RPMI7951 (cell line): ENCODE measurements at regions not wholly inside any gene's neighbourhood (a gene's known extent, or its start where the extent isn't known, plus 50 kb on each side); places are given as distances from the start of the nearest gene placed in this dataset.
"Not testable (repeated sequence)": the region's sequence is repeated elsewhere in the genome, so short reads cannot be mapped to it uniquely, and the experiment has no call there.

Experiments used
- DNase-seq: peaks from one replicate; pipeline ENCODE4 v3.0.0-alpha.2; 2012; ENCODE audit warnings: low read depth

- DNase-seq = no peak
Measured at GRCh38 chr7:55261386-55261770, 103.8 kb upstream of the LANCL2 start.

- not testable (repeated sequence) for DNase-seq
Measured at GRCh38 chr7:55265328-55265727, 99.8 kb upstream of the LANCL2 start.

GRCh38 chr7:55265836-55266642, 99.1 kb upstream of the LANCL2 start:
- no peak for DNase-seq

GRCh38 chr7:55271069-55271626, 94.0 kb upstream of the LANCL2 start:
- DNase-seq = peak; percentile 43

GRCh38 chr7:55271661-55272060, 93.5 kb upstream of the LANCL2 start:
- no peak for DNase-seq

- DNase-seq = no peak
Measured at GRCh38 chr7:55272328-55272727, 92.8 kb upstream of the LANCL2 start.

GRCh38 chr7:55273186-55273980, 91.8 kb upstream of the LANCL2 start:
- no peak for DNase-seq

- DNase-seq = no peak
Measured at GRCh38 chr7:55274156-55274555, 91.0 kb upstream of the LANCL2 start.

GRCh38 chr7:55275291-55276200, 89.6 kb upstream of the LANCL2 start:
- no peak for DNase-seq

GRCh38 chr7:55276572-55277295, 88.4 kb upstream of the LANCL2 start:
- DNase-seq = no peak

GRCh38 chr7:55277916-55278315, 87.2 kb upstream of the LANCL2 start:
- no peak for DNase-seq

- no peak for DNase-seq
Measured at GRCh38 chr7:55278321-55278720, 86.8 kb upstream of the LANCL2 start.

- DNase-seq = no peak
Measured at GRCh38 chr7:55279080-55279845, 85.9 kb upstream of the LANCL2 start.

GRCh38 chr7:55280031-55280454, 85.1 kb upstream of the LANCL2 start:
- DNase-seq = peak; percentile 73

- DNase-seq = no peak
Measured at GRCh38 chr7:55285665-55286064, 79.5 kb upstream of the LANCL2 start.

- no peak for DNase-seq
Measured at GRCh38 chr7:55286666-55287065, 78.5 kb upstream of the LANCL2 start.

GRCh38 chr7:55288070-55288824, 76.9 kb upstream of the LANCL2 start:
- DNase-seq = peak; percentile 22

GRCh38 chr7:55296070-55296469, 69.1 kb upstream of the LANCL2 start:
- DNase-seq = no peak

- no peak for DNase-seq
Measured at GRCh38 chr7:55299273-55299967, 65.7 kb upstream of the LANCL2 start.
